HEK293 (cell line): ENCODE measurements at regions not wholly inside any gene's neighbourhood (a gene's known extent, or its start where the extent isn't known, plus 50 kb on each side); places are given as distances from the start of the nearest gene placed in this dataset.

ENCODE experiments used
- SETDB1 ChIP-seq: IDR thresholded peaks from one replicate; pipeline ENCODE4 v1.6.1; 2017; ENCODE audit warnings: mild to moderate bottlenecking, low read length, moderate library complexity, mixed read lengths; ENCODE audit not compliant: insufficient read length
- ZBTB48 ChIP-seq: fragments of 450-650 bp; formaldehyde crosslinking; IDR thresholded peaks from 2 replicates; pipeline ENCODE4 v1.5.1; 2016; ENCODE audit warnings: missing biosample characterization, missing genetic modification characterization
- ZNF311 ChIP-seq: fragments of 450-650 bp; formaldehyde crosslinking; IDR thresholded peaks from 2 replicates; pipeline ENCODE4 v1.5.1; 2017; ENCODE audit warnings: missing biosample characterization, missing genetic modification characterization, borderline replicate concordance
- ZNF48 ChIP-seq: fragments of 450-650 bp; formaldehyde crosslinking; IDR thresholded peaks from 2 replicates; pipeline ENCODE4 v1.5.1; 2016; ENCODE audit warnings: missing biosample characterization, missing genetic modification characterization
- ZNF660 ChIP-seq: fragments of 450-650 bp; IDR thresholded peaks from 2 replicates; pipeline ENCODE4 v1.5.1; 2018; ENCODE audit warnings: missing biosample characterization, mild to moderate bottlenecking, missing genetic modification characterization
- ZNF76 ChIP-seq: fragments of 450-650 bp; formaldehyde crosslinking; IDR thresholded peaks from 2 replicates; pipeline ENCODE4; 2016; ENCODE audit warnings: low read depth, missing biosample characterization, missing genetic modification characterization, borderline replicate concordance
- ZNF776 ChIP-seq: fragments of 450-650 bp; formaldehyde crosslinking; IDR thresholded peaks from 2 replicates; pipeline ENCODE4 v1.5.0; 2017; ENCODE audit warnings: missing biosample characterization, missing genetic modification characterization, borderline replicate concordance
- TF ChIP-seq, protein P1 (sequence below): fragments of 450-650 bp; formaldehyde crosslinking; IDR thresholded peaks from 2 replicates; pipeline ENCODE4 v1.5.1; 2016; ENCODE audit warnings: missing biosample characterization, missing genetic modification characterization
- TF ChIP-seq, protein P2 (sequence below): fragments of 450-650 bp; formaldehyde crosslinking; IDR thresholded peaks from 2 replicates; pipeline ENCODE4 v1.5.1; 2016; ENCODE audit warnings: missing biosample characterization, missing genetic modification characterization
- TF ChIP-seq, protein P3 (sequence below): fragments of 450-650 bp; formaldehyde crosslinking; IDR thresholded peaks from 2 replicates; pipeline ENCODE4 v1.5.1; 2016; ENCODE audit warnings: missing biosample characterization, missing genetic modification characterization, low read depth
- TF ChIP-seq, protein P4 (sequence below): fragments of 450-650 bp; formaldehyde crosslinking; IDR thresholded peaks from 2 replicates; pipeline ENCODE4 v1.5.1; 2016; ENCODE audit warnings: missing biosample characterization, missing genetic modification characterization
- TF ChIP-seq, protein P5 (sequence below): fragments of 450-650 bp; formaldehyde crosslinking; IDR thresholded peaks from 2 replicates; pipeline ENCODE4 v1.5.1; 2016; ENCODE audit warnings: missing biosample characterization, missing genetic modification characterization, borderline replicate concordance

DNA sequence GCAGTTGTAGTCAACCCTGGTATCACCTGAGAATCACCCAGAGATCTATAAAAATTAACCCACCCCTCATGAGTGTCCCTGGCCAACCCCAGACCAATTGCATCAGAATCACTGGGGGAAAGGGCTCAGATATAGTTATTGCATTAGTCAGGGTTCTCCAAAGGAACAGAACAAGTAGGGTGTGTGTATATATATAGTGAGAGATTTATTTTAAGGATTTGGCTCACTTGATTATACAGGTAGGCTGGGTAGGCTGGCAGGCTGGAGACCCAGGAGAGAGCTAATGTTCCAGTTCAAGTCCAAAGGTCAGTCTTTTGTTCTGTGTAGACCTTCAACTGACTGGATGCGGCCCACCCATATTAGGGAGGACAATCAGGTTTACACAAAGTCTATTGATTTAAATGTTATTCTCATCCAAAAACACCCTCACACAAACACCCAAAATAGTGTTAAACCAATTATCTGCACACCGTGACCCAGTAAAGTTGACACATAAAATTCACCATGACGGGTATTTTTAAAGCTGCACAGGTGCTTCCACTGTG, 372.9 kb upstream of the NFE2L3 start:
- TF ChIP-seq, protein P1, sequence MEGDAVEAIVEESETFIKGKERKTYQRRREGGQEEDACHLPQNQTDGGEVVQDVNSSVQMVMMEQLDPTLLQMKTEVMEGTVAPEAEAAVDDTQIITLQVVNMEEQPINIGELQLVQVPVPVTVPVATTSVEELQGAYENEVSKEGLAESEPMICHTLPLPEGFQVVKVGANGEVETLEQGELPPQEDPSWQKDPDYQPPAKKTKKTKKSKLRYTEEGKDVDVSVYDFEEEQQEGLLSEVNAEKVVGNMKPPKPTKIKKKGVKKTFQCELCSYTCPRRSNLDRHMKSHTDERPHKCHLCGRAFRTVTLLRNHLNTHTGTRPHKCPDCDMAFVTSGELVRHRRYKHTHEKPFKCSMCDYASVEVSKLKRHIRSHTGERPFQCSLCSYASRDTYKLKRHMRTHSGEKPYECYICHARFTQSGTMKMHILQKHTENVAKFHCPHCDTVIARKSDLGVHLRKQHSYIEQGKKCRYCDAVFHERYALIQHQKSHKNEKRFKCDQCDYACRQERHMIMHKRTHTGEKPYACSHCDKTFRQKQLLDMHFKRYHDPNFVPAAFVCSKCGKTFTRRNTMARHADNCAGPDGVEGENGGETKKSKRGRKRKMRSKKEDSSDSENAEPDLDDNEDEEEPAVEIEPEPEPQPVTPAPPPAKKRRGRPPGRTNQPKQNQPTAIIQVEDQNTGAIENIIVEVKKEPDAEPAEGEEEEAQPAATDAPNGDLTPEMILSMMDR (tag by site-specific recombination) = no peak
- TF ChIP-seq ZNF311 (tag by site-specific recombination) (no peak), ZBTB48 (no peak), ZNF76 (tag by site-specific recombination) (no peak), ZNF48 (tag by site-specific recombination) (no peak), SETDB1 (no peak), ZNF776 (tag by site-specific recombination) (no peak), ZNF660 (no peak)
- TF ChIP-seq, protein P2, sequence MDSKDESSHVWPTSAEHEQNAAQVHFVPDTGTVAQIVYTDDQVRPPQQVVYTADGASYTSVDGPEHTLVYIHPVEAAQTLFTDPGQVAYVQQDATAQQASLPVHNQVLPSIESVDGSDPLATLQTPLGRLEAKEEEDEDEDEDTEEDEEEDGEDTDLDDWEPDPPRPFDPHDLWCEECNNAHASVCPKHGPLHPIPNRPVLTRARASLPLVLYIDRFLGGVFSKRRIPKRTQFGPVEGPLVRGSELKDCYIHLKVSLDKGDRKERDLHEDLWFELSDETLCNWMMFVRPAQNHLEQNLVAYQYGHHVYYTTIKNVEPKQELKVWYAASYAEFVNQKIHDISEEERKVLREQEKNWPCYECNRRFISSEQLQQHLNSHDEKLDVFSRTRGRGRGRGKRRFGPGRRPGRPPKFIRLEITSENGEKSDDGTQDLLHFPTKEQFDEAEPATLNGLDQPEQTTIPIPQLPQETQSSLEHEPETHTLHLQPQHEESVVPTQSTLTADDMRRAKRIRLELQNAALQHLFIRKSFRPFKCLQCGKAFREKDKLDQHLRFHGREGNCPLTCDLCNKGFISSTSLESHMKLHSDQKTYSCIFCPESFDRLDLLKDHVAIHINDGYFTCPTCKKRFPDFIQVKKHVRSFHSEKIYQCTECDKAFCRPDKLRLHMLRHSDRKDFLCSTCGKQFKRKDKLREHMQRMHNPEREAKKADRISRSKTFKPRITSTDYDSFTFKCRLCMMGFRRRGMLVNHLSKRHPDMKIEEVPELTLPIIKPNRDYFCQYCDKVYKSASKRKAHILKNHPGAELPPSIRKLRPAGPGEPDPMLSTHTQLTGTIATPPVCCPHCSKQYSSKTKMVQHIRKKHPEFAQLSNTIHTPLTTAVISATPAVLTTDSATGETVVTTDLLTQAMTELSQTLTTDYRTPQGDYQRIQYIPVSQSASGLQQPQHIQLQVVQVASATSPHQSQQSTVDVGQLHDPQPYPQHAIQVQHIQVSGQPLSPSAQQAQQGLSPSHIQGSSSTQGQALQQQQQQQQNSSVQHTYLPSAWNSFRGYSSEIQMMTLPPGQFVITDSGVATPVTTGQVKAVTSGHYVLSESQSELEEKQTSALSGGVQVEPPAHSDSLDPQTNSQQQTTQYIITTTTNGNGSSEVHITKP (tag by site-specific recombination) = no peak
- TF ChIP-seq, protein P3, sequence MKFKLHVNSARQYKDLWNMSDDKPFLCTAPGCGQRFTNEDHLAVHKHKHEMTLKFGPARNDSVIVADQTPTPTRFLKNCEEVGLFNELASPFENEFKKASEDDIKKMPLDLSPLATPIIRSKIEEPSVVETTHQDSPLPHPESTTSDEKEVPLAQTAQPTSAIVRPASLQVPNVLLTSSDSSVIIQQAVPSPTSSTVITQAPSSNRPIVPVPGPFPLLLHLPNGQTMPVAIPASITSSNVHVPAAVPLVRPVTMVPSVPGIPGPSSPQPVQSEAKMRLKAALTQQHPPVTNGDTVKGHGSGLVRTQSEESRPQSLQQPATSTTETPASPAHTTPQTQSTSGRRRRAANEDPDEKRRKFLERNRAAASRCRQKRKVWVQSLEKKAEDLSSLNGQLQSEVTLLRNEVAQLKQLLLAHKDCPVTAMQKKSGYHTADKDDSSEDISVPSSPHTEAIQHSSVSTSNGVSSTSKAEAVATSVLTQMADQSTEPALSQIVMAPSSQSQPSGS (tag by site-specific recombination) = no peak
- TF ChIP-seq, protein P4, sequence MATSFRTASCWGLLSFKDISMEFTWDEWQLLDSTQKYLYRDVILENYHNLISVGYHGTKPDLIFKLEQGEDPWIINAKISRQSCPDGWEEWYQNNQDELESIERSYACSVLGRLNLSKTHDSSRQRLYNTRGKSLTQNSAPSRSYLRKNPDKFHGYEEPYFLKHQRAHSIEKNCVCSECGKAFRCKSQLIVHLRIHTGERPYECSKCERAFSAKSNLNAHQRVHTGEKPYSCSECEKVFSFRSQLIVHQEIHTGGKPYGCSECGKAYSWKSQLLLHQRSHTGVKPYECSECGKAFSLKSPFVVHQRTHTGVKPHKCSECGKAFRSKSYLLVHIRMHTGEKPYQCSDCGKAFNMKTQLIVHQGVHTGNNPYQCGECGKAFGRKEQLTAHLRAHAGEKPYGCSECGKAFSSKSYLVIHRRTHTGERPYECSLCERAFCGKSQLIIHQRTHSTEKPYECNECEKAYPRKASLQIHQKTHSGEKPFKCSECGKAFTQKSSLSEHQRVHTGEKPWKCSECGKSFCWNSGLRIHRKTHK = no peak
- TF ChIP-seq, protein P5, sequence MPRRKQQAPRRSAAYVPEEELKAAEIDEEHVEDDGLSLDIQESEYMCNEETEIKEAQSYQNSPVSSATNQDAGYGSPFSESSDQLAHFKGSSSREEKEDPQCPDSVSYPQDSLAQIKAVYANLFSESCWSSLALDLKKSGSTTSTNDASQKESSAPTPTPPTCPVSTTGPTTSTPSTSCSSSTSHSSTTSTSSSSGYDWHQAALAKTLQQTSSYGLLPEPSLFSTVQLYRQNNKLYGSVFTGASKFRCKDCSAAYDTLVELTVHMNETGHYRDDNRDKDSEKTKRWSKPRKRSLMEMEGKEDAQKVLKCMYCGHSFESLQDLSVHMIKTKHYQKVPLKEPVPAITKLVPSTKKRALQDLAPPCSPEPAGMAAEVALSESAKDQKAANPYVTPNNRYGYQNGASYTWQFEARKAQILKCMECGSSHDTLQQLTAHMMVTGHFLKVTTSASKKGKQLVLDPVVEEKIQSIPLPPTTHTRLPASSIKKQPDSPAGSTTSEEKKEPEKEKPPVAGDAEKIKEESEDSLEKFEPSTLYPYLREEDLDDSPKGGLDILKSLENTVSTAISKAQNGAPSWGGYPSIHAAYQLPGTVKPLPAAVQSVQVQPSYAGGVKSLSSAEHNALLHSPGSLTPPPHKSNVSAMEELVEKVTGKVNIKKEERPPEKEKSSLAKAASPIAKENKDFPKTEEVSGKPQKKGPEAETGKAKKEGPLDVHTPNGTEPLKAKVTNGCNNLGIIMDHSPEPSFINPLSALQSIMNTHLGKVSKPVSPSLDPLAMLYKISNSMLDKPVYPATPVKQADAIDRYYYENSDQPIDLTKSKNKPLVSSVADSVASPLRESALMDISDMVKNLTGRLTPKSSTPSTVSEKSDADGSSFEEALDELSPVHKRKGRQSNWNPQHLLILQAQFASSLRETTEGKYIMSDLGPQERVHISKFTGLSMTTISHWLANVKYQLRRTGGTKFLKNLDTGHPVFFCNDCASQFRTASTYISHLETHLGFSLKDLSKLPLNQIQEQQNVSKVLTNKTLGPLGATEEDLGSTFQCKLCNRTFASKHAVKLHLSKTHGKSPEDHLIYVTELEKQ (tag by site-specific recombination) = no peak
